ENCODE measurements at regions not wholly inside any gene's neighbourhood (a gene's known extent, or its start where the extent isn't known, plus 50 kb on each side); places are given as distances from the start of the nearest gene placed in this dataset.

- Histone ChIP-seq H3K9me2 (replicated peaks; ENCODE audit: insufficient read depth, low read length) (no peaks in the 10 kb centered on the region), H3K9ac (ENCODE audit: low read length) (no peak overlapping the region), H3K79me2 (ENCODE audit: insufficient read depth, low read length) (no peaks in the 10 kb centered on the region), H4K20me1 (ENCODE audit: low read depth, low read length) (no peaks in the 10 kb centered on the region), H3K27me3 (ENCODE audit: low read length) (no peaks in the 10 kb centered on the region), H2AFZ (ENCODE audit: low read depth, low read length, severe bottlenecking) (no peak overlapping the region), H3K9me3 (ENCODE audit: insufficient read depth, low read length) (no peaks in the 10 kb centered on the region), H3K4me2 (ENCODE audit: low read depth, low read length, poor library complexity, severe bottlenecking) (no peak overlapping the region), H3F3A (ENCODE audit: insufficient read depth) (no peaks in the 10 kb centered on the region), H3K27ac (ENCODE audit: low read depth, low read length) (no peak overlapping the region), H3K4me3 (ENCODE audit: insufficient read depth, low read length, poor library complexity, severe bottlenecking) (no peak overlapping the region), H3K36me3 (ENCODE audit: low read length) (no peaks in the 10 kb centered on the region)
- TF ChIP-seq EZH2phosphoT487 (conservative IDR thresholded peaks at IDR 0.05; ENCODE audit: low read length) (no peak), CTCF (IDR thresholded peaks at IDR 0.05; ENCODE audit: insufficient read depth, low read length, poor library complexity, severe bottlenecking) (no peak)
Measured at GRCh38 chr2:212667751-212668316, 129.2 kb upstream of the ERBB4 start.

- Histone ChIP-seq H3K36me3 (ENCODE audit: low read length) (no peaks in the 10 kb centered on the region), H4K20me1 (ENCODE audit: low read depth, low read length) (no peaks in the 10 kb centered on the region), H3K27ac (ENCODE audit: low read depth, low read length) (no peak overlapping the region), H3K27me3 (ENCODE audit: low read length) (no peaks in the 10 kb centered on the region), H3K9me2 (replicated peaks; ENCODE audit: insufficient read depth, low read length) (no peaks in the 10 kb centered on the region), H3K79me2 (ENCODE audit: insufficient read depth, low read length) (no peaks in the 10 kb centered on the region), H3K9me3 (ENCODE audit: insufficient read depth, low read length) (no peaks in the 10 kb centered on the region), H3K4me2 (ENCODE audit: low read depth, low read length, poor library complexity, severe bottlenecking) (no peak overlapping the region), H3K4me3 (ENCODE audit: insufficient read depth, low read length, poor library complexity, severe bottlenecking) (no peak overlapping the region), H2AFZ (ENCODE audit: low read depth, low read length, severe bottlenecking) (no peak overlapping the region), H3F3A (ENCODE audit: insufficient read depth) (no peaks in the 10 kb centered on the region), H3K9ac (ENCODE audit: low read length) (no peak overlapping the region)
- TF ChIP-seq EZH2phosphoT487 (conservative IDR thresholded peaks at IDR 0.05; ENCODE audit: low read length) (no peak), CTCF (IDR thresholded peaks at IDR 0.05; ENCODE audit: insufficient read depth, low read length, poor library complexity, severe bottlenecking) (no peak)
Measured at GRCh38 chr2:212665948-212666347, 127.3 kb upstream of the ERBB4 start.

- Histone ChIP-seq H2AFZ (ENCODE audit: low read depth, low read length, severe bottlenecking) (no peak overlapping the region), H3K4me3 (ENCODE audit: insufficient read depth, low read length, poor library complexity, severe bottlenecking) (no peak overlapping the region), H3K9ac (ENCODE audit: low read length) (no peak overlapping the region), H3K9me2 (replicated peaks; ENCODE audit: insufficient read depth, low read length) (no peaks in the 10 kb centered on the region), H3K27me3 (ENCODE audit: low read length) (no peaks in the 10 kb centered on the region; the same call in 1 of the 2 replicates), H3K36me3 (ENCODE audit: low read length) (no peaks in the 10 kb centered on the region), H3K9me3 (ENCODE audit: insufficient read depth, low read length) (no peaks in the 10 kb centered on the region), H3F3A (ENCODE audit: insufficient read depth) (no peaks in the 10 kb centered on the region), H3K4me2 (ENCODE audit: low read depth, low read length, poor library complexity, severe bottlenecking) (no peak overlapping the region), H4K20me1 (ENCODE audit: low read depth, low read length) (no peaks in the 10 kb centered on the region), H3K27ac (ENCODE audit: low read depth, low read length) (no peak overlapping the region), H3K79me2 (ENCODE audit: insufficient read depth, low read length) (no peaks in the 10 kb centered on the region)
- TF ChIP-seq EZH2phosphoT487 (conservative IDR thresholded peaks at IDR 0.05; ENCODE audit: low read length) (no peak), CTCF (IDR thresholded peaks at IDR 0.05; ENCODE audit: insufficient read depth, low read length, poor library complexity, severe bottlenecking) (no peak)
Measured at GRCh38 chr2:212659441-212659840, 120.8 kb upstream of the ERBB4 start.
